ENCODE measurements at regions not wholly inside any gene's neighbourhood (a gene's known extent, or its start where the extent isn't known, plus 50 kb on each side); places are given as distances from the start of the nearest gene placed in this dataset.
A peak's percentile ranks its signal among the peaks of the same experiment; 100 is the strongest.

- Histone ChIP-seq H3K27me3 (replicated peaks in 1 of 7) (no peaks in the 10 kb centered on the region), H3K4me3 (no peak overlapping the region), H3K4me1 (peaks cover 0 to 13% (median 8%) of the 10 kb centered on the region in 6 donors), H3K36me3 (no peaks in the 10 kb centered on the region), H3K9me3 (peaks cover 0 to 5% (median under 1%) of the 10 kb centered on the region in 8 donors), H3K27ac (no peak overlapping the region)
- intact Hi-C loops (cut with DNase I; ENCODE audit: low total_unique reads): no loop called here
- TF ChIP-seq POLR2A (IDR thresholded peaks at IDR 0.05) (no peak), POLR2AphosphoS5 (IDR thresholded peaks at IDR 0.05) (no peak)
- TF ChIP-seq, protein P1, sequence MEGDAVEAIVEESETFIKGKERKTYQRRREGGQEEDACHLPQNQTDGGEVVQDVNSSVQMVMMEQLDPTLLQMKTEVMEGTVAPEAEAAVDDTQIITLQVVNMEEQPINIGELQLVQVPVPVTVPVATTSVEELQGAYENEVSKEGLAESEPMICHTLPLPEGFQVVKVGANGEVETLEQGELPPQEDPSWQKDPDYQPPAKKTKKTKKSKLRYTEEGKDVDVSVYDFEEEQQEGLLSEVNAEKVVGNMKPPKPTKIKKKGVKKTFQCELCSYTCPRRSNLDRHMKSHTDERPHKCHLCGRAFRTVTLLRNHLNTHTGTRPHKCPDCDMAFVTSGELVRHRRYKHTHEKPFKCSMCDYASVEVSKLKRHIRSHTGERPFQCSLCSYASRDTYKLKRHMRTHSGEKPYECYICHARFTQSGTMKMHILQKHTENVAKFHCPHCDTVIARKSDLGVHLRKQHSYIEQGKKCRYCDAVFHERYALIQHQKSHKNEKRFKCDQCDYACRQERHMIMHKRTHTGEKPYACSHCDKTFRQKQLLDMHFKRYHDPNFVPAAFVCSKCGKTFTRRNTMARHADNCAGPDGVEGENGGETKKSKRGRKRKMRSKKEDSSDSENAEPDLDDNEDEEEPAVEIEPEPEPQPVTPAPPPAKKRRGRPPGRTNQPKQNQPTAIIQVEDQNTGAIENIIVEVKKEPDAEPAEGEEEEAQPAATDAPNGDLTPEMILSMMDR (IDR thresholded peaks at IDR 0.05 in 8 of 11, conservative IDR thresholded peaks at IDR 0.05 in 3 of 11): no peak
- no peak for DNase-seq
Measured at GRCh38 chr16:17011712-17012111, 459.0 kb downstream of the XYLT1 start.

DNA sequence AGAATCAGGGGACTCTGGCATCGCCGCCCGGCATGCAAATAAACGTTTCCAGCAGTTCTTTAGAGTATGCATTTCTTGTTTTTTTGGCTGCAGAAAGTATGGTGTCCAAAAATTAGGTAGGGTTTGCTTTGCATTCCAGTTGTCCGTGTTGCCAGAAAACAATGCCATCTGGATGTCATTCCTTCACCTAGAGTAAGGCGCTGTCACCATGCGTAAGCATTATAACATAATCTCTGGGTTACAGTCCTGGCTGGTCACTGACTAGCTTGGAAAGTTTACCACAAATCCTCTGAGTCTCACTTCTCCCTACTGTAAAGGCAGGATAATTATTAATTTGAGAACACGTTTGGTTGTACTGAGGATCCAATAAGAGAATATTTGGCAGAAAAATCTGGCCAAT lies 457.7 kb downstream of the XYLT1 start:
- no peaks in the 10 kb centered on the region for H3K36me3 ChIP-seq
- H3K27ac ChIP-seq: peak overlapping the region in 6 of 8 donors; percentile 61 to 88 (median 78)
- WGBS, 5 donors: 77 to 84% (median 80%) methylated on average over 8 of the region's 8 CpGs
- H3K4me1 ChIP-seq: peaks cover 0 to 14% (median 8%) of the 10 kb centered on the region in 6 donors
- H3K9me3 ChIP-seq: peaks cover 0 to 16% (median 9%) of the 10 kb centered on the region in 8 donors
- TF ChIP-seq POLR2AphosphoS5 (IDR thresholded peaks at IDR 0.05) (no peak), POLR2A (IDR thresholded peaks at IDR 0.05) (no peak)
- TF ChIP-seq, protein P1 (IDR thresholded peaks at IDR 0.05 in 8 of 11, conservative IDR thresholded peaks at IDR 0.05 in 3 of 11): no peak
- intact Hi-C loops (cut with DNase I; ENCODE audit: low total_unique reads): no loop called here
- peak overlapping the region in 2 of 8 donors; percentile 38 to 65 for H3K4me3 ChIP-seq
- H3K27me3 ChIP-seq (replicated peaks in 1 of 7): no peaks in the 10 kb centered on the region
- DNase-seq: no peak

DNA sequence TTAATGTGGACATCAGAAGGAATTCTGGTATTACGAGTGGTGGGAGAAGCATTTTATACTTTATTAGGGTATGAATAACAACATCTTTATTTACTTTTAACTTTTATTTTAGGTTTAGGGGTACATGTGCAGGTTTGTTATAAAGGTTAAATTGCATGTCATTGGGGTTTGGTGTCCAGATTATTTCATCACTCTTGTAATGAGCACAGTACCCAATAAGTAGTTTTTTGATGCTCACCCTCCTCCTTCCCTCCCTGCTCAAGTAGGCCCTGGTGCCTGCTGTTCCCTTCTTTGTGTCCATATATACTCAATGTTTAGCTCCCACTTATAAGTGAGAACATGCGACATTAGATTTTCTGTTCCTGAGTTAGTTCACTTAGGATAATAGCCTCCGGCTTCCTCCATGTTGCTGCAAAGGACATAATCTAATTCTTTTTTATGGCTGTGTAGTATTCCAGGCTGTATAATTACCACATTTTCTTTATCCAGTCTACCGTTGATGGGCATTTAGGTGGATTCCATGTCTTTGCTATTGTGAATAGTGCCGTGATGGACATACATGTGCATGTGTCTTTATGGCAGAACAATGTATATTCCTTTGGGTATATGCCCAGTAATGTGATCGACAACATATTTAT lies 456.2 kb downstream of the XYLT1 start:
- no peaks in the 10 kb centered on the region for H3K27me3 ChIP-seq (replicated peaks in 1 of 7)
- WGBS, 5 donors: 87 to 100% (median 90%) methylated on average over 6 of the region's 6 CpGs
- peak overlapping the region in 1 of 8 donors; percentile 65 for H3K4me3 ChIP-seq
- peaks cover 0 to 16% (median 9%) of the 10 kb centered on the region in 8 donors for H3K9me3 ChIP-seq
- H3K4me1 ChIP-seq: peaks cover 0 to 27% (median 8%) of the 10 kb centered on the region in 6 donors
- TF ChIP-seq POLR2A (IDR thresholded peaks at IDR 0.05) (no peak), POLR2AphosphoS5 (IDR thresholded peaks at IDR 0.05) (no peak)
- TF ChIP-seq, protein P1 (IDR thresholded peaks at IDR 0.05 in 8 of 11, conservative IDR thresholded peaks at IDR 0.05 in 3 of 11): no peak
- intact Hi-C loops (cut with DNase I; ENCODE audit: low total_unique reads): no loop called here
- no peaks in the 10 kb centered on the region for H3K36me3 ChIP-seq
- peak overlapping the region in 2 of 8 donors; percentile 78 to 79 for H3K27ac ChIP-seq
- DNase-seq: no peak

- 92 to 97% (median 95%) methylated on average over 6 of the region's 6 CpGs for WGBS, 5 donors
- no peaks in the 10 kb centered on the region for H3K36me3 ChIP-seq
- H3K4me1 ChIP-seq: peaks cover 0 to 33% (median 8%) of the 10 kb centered on the region in 6 donors
- TF ChIP-seq, protein P1 (IDR thresholded peaks at IDR 0.05 in 8 of 11, conservative IDR thresholded peaks at IDR 0.05 in 3 of 11): no peak
- TF ChIP-seq POLR2A (IDR thresholded peaks at IDR 0.05): no peak
- TF ChIP-seq POLR2AphosphoS5 (IDR thresholded peaks at IDR 0.05): no peak
- intact Hi-C loops (cut with DNase I; ENCODE audit: low total_unique reads): no loop called here
- H3K27me3 ChIP-seq (replicated peaks in 1 of 7): no peaks in the 10 kb centered on the region
- DNase-seq: no peak
- no peak overlapping the region for H3K4me3 ChIP-seq
- no peak overlapping the region for H3K27ac ChIP-seq
- H3K9me3 ChIP-seq: peaks cover 0 to 16% (median 9%) of the 10 kb centered on the region in 8 donors
Measured at GRCh38 chr16:17015702-17016101, 455.1 kb downstream of the XYLT1 start.
